Hindlimb muscle (tissue), 1 donor: ENCODE measurements at regions not wholly inside any gene's neighbourhood (a gene's known extent, or its start where the extent isn't known, plus 50 kb on each side); places are given as distances from the start of the nearest gene placed in this dataset.
"Not testable (repeated sequence)": the region's sequence is repeated elsewhere in the genome, so short reads cannot be mapped to it uniquely, and the experiment has no call there.

Source experiments
- DNase-seq: peaks from one replicate; pipeline ENCODE4 v3.0.0-alpha.2; 2013

GRCh38 chr13:33340631-33341030, 55.1 kb upstream of the STARD13 start:
- DNase-seq, result no peak

- DNase-seq, result no peak
Observed at GRCh38 chr13:33341861-33342452, 56.4 kb upstream of the STARD13 start.

- no peak for DNase-seq
Observed at GRCh38 chr13:33345842-33346241, 60.3 kb upstream of the STARD13 start.

- DNase-seq, result peak; percentile 58
Observed at GRCh38 chr13:33347861-33348260, 62.3 kb upstream of the STARD13 start.

GRCh38 chr13:33348366-33348765, 62.8 kb upstream of the STARD13 start:
- no peak for DNase-seq

GRCh38 chr13:33349288-33349985, 63.9 kb upstream of the STARD13 start:
- no peak for DNase-seq

GRCh38 chr13:33349986-33350826, 64.7 kb upstream of the STARD13 start:
- peak; percentile 80 for DNase-seq

- DNase-seq, result peak; percentile 55
Observed at GRCh38 chr13:33351319-33351718, 65.8 kb upstream of the STARD13 start.

- no peak for DNase-seq
Observed at GRCh38 chr13:33352041-33352440, 66.5 kb upstream of the STARD13 start.

- DNase-seq, result peak; percentile 49
Observed at GRCh38 chr13:33352526-33352925, 67.0 kb upstream of the STARD13 start.

GRCh38 chr13:33353210-33353609, 67.7 kb upstream of the STARD13 start:
- no peak for DNase-seq

- no peak for DNase-seq
Observed at GRCh38 chr13:33353646-33354045, 68.1 kb upstream of the STARD13 start.

- no peak for DNase-seq
Observed at GRCh38 chr13:33355201-33355895, 69.8 kb upstream of the STARD13 start.

GRCh38 chr13:33358076-33358475, 72.5 kb upstream of the STARD13 start:
- not testable (repeated sequence) for DNase-seq

- no peak for DNase-seq
Observed at GRCh38 chr13:33362986-33363727, 77.6 kb upstream of the STARD13 start.

GRCh38 chr13:33364192-33364591, 78.6 kb upstream of the STARD13 start:
- no peak for DNase-seq

GRCh38 chr13:33366469-33367062, 81.0 kb upstream of the STARD13 start:
- no peak for DNase-seq

GRCh38 chr13:33367171-33367895, 81.8 kb upstream of the STARD13 start:
- DNase-seq, result no peak

GRCh38 chr13:33367926-33368325, 82.4 kb upstream of the STARD13 start:
- no peak for DNase-seq

GRCh38 chr13:33369073-33369472, 83.5 kb upstream of the STARD13 start:
- no peak for DNase-seq
